Skin epidermis (tissue), 12 donors: ENCODE measurements at regions not wholly inside any gene's neighbourhood (a gene's known extent, or its start where the extent isn't known, plus 50 kb on each side); places are given as distances from the start of the nearest gene placed in this dataset.
"Not testable (repeated sequence)": the region's sequence is repeated elsewhere in the genome, so short reads cannot be mapped to it uniquely, and the experiment has no call there.

Source experiments
- H3K27ac ChIP-seq, 21 experiments: fragments of 200-600 bp; sonication (generic) in 11 of 21; one replicate each; pipeline ENCODE4 v1.5.0; 2020; ENCODE audit warnings: mild to moderate bottlenecking in 3 of 21, inconsistent platforms in 2 of 21, moderate library complexity in 2 of 21
- H3K4me3 ChIP-seq, 7 experiments: fragments of 200-600 bp; sonication (generic) in 2 of 7; one replicate each; pipeline ENCODE4 v1.5.0; 2020; ENCODE audit warnings: inconsistent platforms in 2 of 7, mild to moderate bottlenecking in 2 of 7, moderate library complexity in 1 of 7

DNA sequence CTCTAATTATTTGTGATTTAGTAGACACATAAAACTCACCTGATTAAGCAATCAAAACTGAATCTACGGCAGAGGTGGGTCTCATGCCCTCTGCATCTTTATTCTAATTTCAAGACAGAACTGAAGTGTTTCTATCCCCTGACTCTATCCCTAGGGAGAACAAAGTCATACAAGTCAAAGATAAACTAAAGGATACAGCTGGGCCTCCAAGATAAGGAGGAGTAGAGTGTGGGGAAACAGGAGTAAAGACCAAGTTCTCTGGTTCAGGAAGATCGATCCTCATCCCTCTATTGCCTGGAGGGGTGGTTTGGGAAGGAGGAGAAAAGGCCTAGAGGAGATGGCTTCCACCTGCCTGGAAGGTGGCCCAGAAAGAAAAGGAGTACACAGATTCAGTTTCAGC lies 58.7 kb upstream of the BBX start:
- Histone ChIP-seq H3K27ac (no peak overlapping the region), H3K4me3 (no peak overlapping the region)

DNA sequence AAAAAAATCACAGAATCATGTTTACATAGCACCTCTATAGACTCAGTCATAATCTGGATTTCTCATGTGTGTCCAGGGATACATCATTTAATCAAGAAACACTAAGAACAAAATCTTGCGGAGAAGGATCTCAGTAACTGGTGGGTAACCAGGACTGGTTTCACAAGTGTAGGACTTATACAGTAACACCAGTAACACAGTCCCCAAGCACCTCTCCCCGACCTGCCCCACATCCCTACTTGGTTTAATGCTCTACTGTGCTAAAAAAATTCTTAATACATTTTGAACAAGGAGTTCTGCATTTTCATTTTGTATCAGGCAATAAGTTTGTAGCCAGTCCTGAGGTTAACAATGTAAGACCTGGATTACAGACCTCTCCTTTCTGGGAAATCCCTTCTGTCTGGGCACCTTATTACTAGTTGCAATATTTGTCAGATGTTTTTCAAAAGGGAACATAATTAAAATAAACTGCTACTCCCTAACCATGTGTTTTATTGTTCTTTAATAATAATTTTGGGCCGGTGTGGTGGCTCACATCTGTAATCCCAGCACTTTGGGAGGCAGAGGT lies 57.6 kb upstream of the BBX start:
- no peak overlapping the region for H3K27ac ChIP-seq
- no peak overlapping the region for H3K4me3 ChIP-seq

DNA sequence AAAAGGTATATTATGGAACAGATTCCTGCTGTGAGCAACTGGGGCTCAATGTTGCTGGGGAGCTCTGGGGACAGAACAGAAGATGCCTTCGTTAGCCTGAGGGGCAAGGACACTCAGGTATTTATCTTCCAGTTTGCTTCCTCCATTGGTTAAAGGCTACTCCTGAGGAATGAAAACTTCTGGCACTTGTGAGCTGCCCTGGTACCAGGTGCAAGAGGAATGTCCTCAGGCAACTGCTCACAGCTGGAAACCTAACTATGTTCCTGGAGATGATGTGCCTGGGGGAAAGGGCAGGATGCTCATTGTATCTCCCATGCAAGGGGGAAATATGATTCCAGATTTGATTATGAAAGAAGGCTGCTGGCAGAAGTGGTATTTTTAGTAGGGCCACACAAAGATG lies 54.0 kb upstream of the BBX start:
- Histone ChIP-seq H3K27ac (no peak overlapping the region), H3K4me3 (no peak overlapping the region)

DNA sequence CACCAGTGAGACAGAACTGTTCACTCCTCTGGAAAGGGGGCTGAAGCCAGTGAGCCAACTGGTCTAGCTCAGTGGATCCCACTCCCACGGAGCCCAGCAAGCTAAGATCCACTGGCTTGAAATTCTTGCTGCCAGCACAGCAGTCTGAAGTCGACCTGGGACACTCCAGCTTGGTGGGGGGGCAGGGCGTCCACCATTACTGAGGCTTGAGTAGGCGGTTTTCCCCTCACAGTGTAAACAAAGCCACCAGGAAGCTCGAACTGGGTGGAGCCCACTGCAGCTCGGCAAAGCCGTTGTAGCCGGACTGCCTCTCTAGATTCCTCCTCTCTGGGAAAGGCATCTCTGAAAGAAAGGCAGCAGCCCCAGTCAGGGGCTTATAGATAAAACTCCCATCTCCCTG lies 52.3 kb upstream of the BBX start:
- not testable (repeated sequence) for H3K4me3 ChIP-seq, H3K27ac ChIP-seq
